ENCODE measurements at regions not wholly inside any gene's neighbourhood (a gene's known extent, or its start where the extent isn't known, plus 50 kb on each side); places are given as distances from the start of the nearest gene placed in this dataset.
"Not testable (repeated sequence)": the region's sequence is repeated elsewhere in the genome, so short reads cannot be mapped to it uniquely, and the experiment has no call there.

DNA sequence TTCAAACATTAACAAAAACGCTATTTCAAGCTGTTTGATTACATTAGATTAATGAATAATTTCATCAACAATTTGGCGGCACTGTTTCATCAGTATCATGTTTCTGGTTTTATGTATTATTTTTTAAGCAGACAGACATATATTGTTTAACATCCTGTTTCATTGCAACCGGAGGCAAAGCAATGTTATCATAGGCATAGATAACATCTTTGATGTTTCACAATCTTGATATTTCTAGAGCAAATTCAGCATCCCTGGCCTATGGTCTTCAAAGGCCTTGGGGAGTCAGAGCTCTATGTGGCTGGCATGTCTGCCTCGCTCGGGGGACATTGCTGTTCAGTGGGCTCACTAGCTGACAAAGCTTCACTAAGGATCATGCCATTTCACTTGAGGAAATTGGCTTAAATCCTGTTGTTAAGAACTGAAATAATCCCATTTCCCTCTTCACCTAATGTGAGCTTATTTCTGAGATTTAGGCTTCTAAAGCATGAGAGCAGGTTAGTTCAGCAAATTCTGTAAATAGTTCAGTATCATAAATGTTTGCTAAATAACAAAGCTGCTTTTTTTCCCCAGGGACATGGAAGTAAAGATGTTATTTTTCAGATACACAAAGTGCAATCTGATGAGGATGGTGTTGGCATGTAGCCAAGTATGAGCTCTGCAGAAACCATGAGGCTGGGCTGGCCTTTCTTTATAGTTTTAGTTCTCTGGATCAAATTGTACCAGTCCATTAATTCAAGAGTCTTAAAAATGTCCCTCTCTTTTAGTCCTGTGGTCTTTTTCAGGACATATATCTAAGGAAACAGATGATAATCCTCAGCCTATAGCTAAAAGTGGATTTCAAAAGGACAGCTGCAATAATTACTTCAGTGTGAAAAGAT lies 941.4 kb downstream of the PLOD2 start:
- no peak for DNase-seq

DNA sequence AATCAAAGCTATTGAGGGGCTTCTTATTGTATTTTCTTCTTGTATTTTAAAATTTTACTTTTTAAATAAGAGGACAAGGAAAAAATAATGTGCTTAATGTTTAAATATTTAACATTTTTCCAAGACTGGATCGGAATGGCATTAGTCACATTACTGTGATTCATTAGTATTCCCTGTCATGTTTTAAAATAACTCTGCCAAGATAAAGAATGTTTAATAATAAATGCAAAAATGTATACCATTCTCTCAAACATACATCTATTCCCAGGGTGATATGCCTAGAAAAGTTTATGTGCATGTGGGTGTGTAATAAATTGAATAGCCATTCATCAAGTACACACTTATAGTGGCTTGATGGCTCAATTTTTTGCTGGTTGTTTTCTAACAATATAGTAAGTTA lies 936.1 kb downstream of the PLOD2 start:
- DNase-seq: no peak

DNA sequence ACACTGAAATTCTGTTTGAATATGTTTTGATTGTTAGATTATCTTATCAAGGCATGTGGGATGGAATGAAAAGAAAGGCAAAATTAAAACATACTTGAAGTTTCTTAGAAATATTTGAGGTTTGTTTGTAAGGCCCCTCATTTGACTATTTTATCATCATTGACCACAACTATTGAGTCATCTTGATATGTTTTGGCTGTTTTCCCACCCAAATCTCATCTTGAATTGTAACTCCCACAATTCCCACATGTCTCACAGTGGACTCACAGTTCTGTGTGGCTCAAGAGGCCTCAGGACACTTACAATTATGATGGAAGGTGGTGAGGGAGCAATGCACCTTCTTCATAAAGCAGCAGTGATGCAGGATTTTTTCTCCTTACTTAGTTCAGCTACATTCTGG lies 917.1 kb downstream of the PLOD2 start:
- no peak for DNase-seq

DNA sequence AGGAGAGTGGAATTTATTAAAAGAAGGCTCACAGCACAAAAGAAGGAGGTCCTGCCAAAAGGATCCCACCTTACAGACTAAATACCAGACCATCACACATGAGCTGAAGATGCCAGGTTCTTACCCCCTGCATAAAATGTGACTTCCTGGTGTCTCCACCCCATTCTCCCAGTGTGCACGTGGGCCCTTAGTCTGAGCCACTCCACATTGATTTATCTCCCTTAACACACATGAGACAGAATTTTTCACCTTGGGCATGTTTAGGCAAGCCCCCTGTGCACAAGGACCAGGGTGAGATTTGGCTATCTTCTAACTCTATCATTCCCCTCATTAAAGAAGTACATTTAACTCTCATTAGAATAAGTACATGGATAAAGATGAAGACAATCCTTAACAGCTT lies 916.7 kb downstream of the PLOD2 start:
- DNase-seq: no peak

DNA sequence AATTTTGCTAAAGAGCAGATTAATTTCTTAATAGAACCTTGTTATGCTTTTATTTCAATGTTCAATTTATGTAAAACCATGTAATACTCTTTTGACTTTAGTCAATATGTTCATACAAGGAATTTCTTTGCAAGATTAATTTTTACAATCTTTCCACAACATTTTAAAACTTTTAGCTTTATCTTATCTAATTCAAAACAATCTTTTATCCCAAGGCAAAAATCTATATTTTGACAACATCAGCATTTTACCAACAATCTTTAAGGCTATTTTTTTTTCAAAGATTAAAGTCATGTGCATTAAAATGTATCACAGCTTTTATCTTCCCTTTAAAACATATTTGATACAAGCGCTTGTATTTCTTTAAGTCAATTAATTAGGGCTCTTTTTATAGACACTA lies 914.7 kb downstream of the PLOD2 start:
- DNase-seq: no peak

DNA sequence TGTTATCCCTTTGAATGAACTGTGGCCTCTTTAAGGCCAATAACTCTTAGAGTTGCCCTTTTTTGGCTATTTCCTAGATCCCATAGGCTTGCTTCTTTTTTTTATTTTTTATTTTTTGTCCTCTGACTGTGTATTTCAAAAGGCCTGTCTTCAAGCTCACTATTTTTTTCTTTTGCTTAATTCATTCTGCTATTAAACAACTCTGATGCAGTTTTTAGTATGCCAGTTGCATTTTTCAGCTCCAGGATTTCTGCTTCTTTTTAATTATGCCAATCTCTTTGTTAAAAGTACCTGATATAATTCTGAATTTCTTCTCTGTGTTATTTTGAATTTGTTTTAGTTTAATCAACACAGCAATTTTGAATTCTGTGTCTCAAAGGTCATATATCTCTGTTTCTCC lies 912.1 kb downstream of the PLOD2 start:
- no peak for DNase-seq

DNA sequence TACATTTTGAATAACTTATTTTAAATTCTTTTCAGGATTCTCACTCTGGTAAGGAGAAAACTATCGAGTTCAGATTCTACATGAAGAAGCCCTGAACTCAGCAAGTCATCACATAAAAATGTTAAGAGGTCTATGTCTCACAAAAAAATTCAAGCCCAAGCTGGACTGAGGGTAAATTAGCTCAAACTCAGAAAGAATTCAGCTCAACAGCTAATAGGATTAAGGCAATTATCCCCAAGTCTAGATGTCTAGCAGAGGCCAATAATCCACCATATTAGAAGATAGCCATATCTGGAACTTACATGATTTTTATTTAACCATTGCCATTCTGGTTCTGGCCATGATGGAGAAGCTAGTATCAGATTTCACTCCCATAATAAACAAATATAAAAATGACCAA lies 909.7 kb downstream of the PLOD2 start:
- no peak for DNase-seq

DNA sequence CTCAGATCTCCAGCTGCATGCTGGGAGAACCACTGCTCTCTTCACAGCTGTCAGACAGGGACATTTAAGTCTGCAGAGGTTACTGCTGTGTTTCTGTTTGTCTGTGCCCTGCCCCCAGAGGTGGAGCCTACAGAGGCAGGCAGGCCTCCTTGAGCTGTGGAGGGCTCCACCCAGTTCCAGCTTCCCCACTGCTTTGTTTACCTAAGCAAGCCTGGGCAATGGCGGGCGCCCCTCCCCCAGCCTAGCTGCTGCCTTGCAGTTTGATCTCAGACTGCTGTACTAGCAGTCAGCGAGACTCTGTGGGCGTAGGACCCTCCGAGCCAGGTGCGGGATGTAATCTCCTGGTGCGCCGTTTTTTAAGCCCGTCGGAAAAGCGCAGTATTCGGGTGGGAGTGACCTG lies 903.0 kb downstream of the PLOD2 start:
- DNase-seq: not testable (repeated sequence)

DNA sequence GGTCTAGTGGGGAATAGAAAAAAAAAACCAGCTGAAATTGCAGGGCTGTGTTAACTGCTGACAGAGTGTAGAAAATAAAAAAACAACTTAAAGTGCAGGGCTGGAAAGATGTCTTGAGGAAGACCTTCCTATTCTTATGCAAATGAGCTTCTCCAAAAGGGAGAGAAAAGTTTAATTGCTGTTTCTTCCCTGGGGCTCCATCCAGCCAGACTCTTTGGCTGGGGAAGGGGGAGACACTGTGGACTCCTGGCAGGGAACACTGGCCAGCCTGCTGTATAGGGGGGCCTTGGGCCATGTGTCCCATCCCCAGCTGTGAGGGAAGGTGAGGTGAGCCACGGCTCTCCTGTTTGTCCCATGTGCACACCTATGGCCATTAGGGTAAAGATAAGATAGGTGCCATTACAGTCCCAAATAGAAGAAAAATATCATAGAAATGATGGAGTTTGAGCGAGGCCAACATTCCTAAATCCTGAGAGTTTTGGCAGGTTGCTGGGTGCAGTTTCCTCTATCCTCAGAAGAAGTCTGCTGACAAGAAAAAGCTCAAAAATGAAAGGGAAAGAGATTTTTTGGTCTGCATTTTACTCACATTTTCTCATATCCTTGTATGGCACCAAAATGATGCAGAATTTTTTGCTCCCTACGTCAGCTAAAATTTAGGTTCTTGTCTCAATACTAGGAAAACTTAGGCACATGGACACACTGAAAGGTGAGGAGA lies 901.7 kb downstream of the PLOD2 start:
- DNase-seq: no peak

DNA sequence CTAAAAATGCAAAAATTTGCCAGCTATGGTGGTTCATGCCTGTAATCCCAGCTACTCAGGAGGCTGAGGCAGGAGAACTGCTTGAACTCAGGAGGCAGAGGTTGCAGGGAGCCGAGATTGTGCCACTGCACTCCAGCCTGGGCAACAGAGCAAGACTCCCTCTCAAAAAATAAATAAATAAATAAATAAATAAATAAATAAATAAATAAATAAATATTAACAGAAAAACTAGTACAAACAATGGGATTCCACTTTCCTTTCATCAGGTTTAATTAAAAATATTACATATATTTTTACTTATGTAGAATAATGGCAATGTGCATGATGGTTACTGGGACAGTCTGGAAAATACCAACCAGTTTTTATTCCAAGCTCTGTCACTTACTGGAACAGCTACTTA lies 897.5 kb downstream of the PLOD2 start:
- not testable (repeated sequence) for DNase-seq

DNA sequence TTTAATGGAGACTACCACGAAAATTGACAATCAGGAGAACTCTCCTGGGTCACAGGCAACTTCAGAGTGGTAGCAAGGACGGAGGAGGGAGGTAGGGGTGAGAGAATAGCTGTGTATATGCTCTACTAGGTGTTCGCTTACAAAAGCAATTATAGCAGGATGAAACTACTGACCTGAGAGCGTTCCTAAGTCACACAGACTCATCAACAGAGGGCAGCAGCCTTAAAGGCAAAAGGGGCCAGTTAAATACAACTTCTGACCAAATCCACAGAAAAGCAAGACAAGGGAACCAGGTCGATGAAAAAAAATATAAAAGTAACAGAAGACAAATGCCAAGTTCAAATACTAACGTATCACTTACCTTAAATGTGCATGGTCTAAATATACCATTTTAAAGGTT lies 894.6 kb downstream of the PLOD2 start:
- DNase-seq: no peak

DNA sequence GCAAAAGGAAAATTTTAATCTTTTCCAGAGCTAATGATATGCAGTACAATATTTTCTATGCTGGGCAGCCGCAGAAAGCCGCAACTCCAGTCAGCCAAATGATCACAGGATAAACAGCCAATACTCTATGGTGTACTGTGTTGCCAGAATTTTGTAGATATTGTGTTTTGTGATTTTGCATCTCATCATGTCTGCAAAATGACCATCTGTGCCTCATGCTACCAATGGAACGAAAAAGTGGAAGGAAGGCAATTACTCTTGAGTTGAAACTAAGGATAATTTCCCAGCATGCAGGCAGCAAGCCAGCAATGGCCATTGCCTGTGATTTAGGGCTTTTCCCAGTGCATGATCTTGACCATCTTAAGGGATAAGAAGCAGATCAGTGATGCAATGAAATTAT lies 891.9 kb downstream of the PLOD2 start:
- DNase-seq: no peak

DNA sequence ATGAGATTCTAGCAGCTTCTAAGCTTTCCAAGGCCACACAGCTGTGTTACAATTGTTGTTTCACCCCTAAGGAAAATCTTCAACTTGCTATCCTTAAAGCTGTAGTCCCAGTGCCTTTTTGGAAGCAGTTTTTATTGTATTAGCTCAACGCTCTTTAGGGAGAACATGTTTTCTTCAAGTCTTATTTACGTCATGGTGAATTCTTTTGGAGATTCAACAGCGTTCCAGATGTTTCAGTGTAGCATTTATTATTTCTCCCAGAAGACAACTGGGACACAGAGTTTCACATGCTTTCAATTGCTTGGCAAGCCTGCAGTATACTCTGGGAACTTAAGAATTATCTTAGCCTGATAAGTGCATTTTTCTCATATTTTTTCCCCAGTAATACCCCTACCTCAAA lies 888.3 kb downstream of the PLOD2 start:
- peak; percentile 3 for DNase-seq

DNA sequence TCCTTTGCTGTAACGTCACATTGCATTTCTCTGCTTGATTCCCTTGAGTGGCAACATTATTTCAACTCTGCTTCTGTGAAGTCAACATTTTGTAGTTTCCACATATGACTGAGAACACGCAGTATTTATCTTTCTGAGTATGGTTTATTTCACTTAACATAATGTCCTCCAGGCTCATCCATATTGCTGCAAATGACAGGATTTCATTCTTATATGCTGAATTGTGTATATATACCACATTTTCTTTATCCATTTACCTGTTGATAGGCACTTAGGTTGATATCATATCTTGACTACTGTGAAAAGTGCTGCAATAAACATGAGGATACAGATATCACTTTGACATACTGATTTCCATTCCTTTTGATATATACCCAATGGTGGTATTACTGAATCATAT lies 878.5 kb downstream of the PLOD2 start:
- DNase-seq: no peak

DNA sequence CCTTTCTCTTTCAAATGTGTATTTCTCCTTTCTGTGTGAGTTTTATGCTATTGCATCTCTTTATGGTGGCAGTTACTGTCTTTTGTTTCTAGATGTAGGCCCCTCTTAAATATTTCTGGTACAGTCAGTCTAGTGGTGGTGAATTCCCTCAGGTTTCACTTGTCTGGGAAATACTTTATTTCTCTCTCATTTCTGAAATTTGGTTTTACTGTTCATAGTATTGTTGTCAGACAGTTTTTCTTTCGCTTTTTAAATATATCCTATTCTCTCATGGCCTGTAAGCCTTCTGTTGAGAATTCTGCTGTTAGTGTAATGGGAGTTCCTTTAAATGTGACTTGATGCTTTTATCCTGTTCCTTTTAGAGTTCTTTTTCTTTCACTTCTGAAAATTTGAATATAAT lies 874.0 kb downstream of the PLOD2 start:
- DNase-seq: no peak

DNA sequence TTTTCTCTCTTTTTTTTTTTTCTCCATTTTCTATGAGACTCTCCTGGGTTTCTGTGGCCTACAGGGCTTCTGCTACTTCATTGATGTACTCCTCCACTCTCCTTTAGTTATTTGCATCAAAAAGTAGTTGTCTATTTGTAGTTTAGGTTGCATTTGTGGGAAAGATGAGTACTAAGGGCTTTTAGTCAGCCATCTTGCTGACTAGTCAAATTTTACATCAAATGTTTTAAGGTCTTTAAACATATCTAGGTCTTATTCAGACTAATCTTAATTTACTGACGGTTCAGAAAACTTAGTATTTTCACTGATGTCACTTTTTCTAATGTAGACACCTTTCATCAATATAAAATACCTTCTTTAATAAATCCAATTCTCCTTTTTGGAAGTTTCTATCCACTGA lies 871.0 kb downstream of the PLOD2 start:
- no peak for DNase-seq

DNA sequence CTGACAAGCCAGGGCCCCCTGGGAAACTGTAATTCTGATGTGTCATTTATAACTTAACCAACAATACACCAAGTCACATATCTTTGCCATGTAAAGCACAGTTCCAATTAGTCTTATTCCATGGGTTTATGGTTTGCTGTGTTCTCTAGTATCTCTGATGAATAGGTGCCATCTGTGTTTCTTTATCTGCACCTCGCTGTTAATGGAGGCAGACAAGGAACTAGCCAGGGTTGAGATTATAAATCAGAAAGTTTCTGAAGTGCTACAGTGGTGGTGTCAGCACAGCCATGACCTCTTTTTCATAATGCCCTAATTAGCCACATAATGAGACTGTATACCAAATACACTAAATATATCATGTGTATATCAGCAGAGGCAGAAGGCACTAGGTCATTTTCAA lies 866.4 kb downstream of the PLOD2 start:
- DNase-seq: no peak

DNA sequence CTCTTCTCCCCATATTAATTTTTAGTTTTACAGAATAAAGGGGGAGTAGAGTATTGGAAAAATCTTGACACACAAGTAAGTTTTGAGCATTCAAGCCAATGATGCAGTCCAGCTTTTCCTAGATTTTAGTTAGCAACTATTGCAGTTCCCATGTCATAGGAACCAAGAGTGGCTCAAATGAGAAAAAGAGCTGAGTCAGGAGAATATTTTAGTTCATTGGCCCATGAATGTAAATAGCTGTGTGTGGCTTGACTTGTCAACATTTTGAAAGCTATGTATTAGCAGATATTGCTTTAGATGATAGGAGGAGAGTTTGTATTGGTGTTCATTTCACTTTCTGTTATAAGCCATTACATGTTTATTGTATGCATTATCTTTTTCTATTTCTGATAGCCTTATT lies 853.7 kb downstream of the PLOD2 start:
- DNase-seq: no peak

DNA sequence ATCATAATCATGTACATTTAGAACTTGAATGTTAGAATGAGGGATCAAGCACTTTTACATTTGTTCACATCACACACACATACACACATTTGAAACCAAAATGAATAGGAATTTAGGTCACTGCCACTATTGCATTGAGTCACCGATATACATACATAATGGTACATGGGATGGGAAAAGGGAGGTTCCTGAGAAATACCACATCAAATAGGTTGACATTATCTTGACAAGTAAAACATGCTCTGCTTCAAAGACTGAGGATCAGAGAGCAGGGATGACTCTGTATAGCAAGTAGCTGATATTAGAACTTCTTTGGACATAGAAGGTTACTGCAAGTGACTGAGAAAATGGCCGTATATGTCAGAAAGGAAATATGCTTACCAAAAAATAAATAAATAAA lies 847.2 kb downstream of the PLOD2 start:
- DNase-seq: no peak

DNA sequence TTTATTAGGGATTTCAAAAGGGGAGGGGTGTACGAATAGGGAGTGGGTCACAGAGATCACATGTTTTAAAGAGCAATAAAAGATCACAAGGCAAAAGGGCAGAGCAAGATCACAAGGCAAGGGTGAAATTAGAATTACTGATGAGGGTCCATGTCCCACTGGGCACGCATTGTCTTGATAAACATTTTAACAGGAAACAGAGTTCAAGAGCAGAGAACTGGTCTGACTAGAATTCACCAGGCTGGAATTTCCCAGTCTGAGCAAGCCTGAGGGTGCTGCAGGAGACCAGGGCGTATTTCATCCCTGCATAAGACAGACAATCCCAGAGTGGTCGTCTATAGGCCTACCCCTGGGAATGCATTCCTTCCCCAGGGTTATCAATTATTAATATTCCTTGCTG lies 844.7 kb downstream of the PLOD2 start:
- DNase-seq: not testable (repeated sequence)

DNA sequence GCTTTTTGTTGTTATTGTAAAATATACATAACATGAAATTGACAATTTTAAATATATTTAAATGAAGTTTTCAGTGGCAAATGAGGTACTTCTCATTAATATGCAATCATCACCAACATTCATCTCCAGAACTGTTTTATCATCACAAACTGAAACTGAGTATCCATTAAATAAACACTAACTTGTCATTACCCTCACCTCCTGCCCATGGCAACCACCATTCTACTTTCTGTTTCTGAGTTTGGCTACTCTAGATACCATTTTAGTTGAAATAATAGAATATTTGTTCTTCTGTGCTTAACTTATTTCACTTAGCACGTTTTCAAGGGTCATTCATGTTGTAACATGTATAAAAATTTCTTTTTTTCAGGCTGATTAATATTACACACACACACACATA lies 834.3 kb downstream of the PLOD2 start:
- no peak for DNase-seq

DNA sequence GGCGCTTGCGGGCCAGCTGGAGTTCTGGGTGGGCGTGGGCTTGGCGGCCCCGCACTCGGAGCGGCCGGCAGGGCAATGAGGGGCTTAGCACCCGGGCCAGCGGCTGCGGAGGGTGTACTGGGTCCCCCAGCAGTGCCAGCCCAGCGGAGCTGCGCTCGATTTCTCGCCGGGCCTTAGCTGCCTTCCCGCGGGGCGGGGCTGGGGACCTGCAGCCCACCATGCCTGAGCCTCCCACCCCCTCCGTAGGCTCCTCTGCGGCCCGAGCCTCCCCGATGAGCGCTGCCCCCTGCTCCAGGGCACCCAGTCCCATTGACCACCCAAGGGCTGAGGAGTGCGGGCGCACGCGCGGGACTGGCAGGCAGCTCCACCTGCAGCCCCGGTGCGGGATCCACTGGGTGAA lies 827.6 kb downstream of the PLOD2 start:
- DNase-seq: not testable (repeated sequence)

DNA sequence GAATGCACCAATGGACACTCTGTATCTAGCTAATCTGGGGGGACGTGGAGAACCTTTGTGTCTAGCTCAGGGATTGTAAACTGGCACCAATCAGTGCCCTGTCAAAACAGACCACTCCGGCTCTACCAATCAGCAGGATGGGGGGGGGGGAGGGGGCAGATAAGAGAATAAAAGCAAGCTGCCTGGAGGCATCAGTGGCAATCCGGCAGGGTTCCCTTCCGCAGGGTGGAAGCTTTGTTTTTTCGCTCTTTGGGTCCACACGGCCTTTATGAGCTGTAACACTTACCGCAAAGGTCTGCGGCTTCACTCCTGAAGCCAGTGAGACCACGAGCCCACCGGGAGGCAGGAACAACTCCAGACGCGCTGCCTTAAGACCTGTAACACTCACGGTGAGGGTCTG lies 827.1 kb downstream of the PLOD2 start:
- DNase-seq: no peak

DNA sequence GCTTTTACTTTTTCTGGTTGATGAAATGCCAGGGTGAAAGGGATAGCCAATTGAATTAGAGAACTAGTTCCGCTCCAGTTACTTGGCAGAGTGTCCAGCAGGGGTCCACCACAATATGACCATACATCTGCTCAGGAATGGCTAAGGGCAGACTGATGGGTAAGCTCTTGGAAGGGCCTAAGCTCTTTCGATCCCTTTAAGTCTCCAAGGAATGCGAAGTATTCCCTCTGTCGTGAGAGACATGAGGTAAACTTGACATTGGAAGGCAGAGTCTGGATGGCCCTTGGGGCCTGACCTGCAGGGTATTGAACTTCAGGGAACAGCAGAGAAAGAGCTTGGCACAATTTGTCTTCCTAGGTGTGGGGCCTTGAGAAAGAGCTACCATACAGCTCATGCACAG lies 805.8 kb downstream of the PLOD2 start:
- DNase-seq: no peak

DNA sequence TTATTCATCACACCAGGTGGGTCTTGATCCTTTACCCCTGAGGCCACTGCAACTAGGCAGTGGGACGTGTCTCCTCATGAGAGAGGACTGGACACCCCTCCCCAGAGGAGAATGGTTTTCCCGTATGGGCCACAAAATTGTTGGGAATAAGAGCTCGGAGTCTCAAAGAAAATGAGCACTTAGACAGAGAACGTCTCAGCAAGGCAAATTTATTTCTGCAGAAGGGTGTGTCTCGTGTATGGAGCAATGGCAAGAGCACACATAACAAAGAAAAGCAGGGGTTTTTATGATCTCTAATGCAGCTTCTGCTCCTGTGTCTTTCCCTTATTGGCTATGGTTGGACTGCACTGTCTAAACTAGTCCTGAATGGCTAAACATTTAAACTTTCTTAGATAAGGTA lies 803.5 kb downstream of the PLOD2 start:
- no peak for DNase-seq

All from 8988T (cell line).